ENCODE measurements at regions not wholly inside any gene's neighbourhood (a gene's known extent, or its start where the extent isn't known, plus 50 kb on each side); places are given as distances from the start of the nearest gene placed in this dataset.

DNA sequence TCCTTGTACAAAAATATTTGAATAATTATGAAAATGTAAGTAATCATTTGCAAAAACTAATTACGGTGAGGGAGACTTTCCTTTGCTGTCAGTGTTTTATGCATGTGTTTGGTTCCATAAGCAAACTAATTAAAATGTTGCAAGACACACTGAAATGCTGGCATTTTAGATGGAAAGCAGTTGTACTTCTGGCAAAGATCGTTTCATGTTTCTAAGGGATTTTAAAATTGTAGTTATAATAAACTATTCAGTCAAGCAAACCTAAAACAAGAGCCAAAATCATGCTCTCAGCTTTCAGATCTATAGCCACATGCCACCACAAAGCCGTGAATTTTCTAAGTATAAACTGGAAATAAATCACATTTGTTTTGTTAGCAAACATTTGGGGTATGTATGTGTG lies 240.1 kb upstream of the ZNF385D start:
- H3K4me1 Mint-ChIP-seq: peaks cover 0 to 9% of the 10 kb centered on the region in 2 experiments; a peak in 2 of 4 replicates
- H2BK15ac ChIP-seq (ENCODE audit: low read depth, low read length): no peak overlapping the region
- no peaks in the 10 kb centered on the region for H4K20me1 ChIP-seq (ENCODE audit: control insufficient read depth, insufficient read depth, insufficient read length)
- no peak overlapping the region for H3K18ac ChIP-seq (ENCODE audit: insufficient read length, low read depth, low read length)
- H3K9ac ChIP-seq (ENCODE audit: extremely low read depth, insufficient read length, low read length): no peak overlapping the region
- TF ChIP-seq, protein P1, sequence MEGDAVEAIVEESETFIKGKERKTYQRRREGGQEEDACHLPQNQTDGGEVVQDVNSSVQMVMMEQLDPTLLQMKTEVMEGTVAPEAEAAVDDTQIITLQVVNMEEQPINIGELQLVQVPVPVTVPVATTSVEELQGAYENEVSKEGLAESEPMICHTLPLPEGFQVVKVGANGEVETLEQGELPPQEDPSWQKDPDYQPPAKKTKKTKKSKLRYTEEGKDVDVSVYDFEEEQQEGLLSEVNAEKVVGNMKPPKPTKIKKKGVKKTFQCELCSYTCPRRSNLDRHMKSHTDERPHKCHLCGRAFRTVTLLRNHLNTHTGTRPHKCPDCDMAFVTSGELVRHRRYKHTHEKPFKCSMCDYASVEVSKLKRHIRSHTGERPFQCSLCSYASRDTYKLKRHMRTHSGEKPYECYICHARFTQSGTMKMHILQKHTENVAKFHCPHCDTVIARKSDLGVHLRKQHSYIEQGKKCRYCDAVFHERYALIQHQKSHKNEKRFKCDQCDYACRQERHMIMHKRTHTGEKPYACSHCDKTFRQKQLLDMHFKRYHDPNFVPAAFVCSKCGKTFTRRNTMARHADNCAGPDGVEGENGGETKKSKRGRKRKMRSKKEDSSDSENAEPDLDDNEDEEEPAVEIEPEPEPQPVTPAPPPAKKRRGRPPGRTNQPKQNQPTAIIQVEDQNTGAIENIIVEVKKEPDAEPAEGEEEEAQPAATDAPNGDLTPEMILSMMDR (conservative IDR thresholded peaks at IDR 0.05): no peak
- no peaks in the 10 kb centered on the region for H3K79me1 ChIP-seq (ENCODE audit: insufficient read depth, low read depth, low read length, poor library complexity, severe bottlenecking)
- no peak overlapping the region for H2BK5ac ChIP-seq (ENCODE audit: insufficient read length, low read length)
- H3K9me3 ChIP-seq (ENCODE audit: control insufficient read depth, low read depth, low read length): no peaks in the 10 kb centered on the region
- DNase-seq: no peak
- H2BK12ac ChIP-seq (ENCODE audit: insufficient read length, low read depth, low read length): no peak overlapping the region
- H3K27me3 Mint-ChIP-seq (ENCODE audit: low read depth): no peaks in the 10 kb centered on the region
- WGBS (ENCODE audit: extremely low coverage, insufficient read length, low lambda C conversion rate): no CpG with 5 or more reads among the region's 3 CpGs
- H3K4me3 Mint-ChIP-seq: no peak overlapping the region
- no peaks in the 10 kb centered on the region for H3K9me3 Mint-ChIP-seq
- H3K27ac Mint-ChIP-seq: no peak overlapping the region
- H2AFZ ChIP-seq (ENCODE audit: low read length): no peak overlapping the region
- no peaks in the 10 kb centered on the region for H3K79me2 ChIP-seq (ENCODE audit: insufficient read depth, low read length)
- no peak overlapping the region for H3K14ac ChIP-seq (ENCODE audit: insufficient read depth, low read length)
- H3K56ac ChIP-seq (ENCODE audit: insufficient read length, low read depth, low read length): no peak overlapping the region
- no peak overlapping the region for H4K8ac ChIP-seq (replicated peaks; ENCODE audit: insufficient read length, low read depth, low read length)
- H2BK20ac ChIP-seq (ENCODE audit: low read depth, low read length, poor library complexity, severe bottlenecking): no peak overlapping the region
- H3K23ac ChIP-seq (ENCODE audit: insufficient read length, low read depth, low read length): no peak overlapping the region
- H2BK120ac ChIP-seq (ENCODE audit: low read depth, low read length, poor library complexity, severe bottlenecking): no peak overlapping the region
- H2AK5ac ChIP-seq (ENCODE audit: insufficient read length, low read length): no peak overlapping the region
- no peaks in the 10 kb centered on the region for H3K27me3 ChIP-seq (ENCODE audit: insufficient read depth, low read length)
- no peaks in the 10 kb centered on the region for H3K4me1 ChIP-seq (ENCODE audit: insufficient read depth, low read length)
- no peak overlapping the region for H3T11ph ChIP-seq (ENCODE audit: low read length)
- no peaks in the 10 kb centered on the region for H3K36me3 Mint-ChIP-seq (ENCODE audit: insufficient read depth in 1 of 3, low read depth in 3 of 3)
- H3K4me2 ChIP-seq (ENCODE audit: insufficient read depth, insufficient read length, low read length): no peak overlapping the region
- H4K5ac ChIP-seq (ENCODE audit: insufficient read length, low read depth, low read length): no peak overlapping the region
- no peaks in the 10 kb centered on the region for H3K23me2 ChIP-seq (ENCODE audit: insufficient read length, low read depth, low read length, poor library complexity, severe bottlenecking)
- no peak overlapping the region for H3K4ac ChIP-seq (ENCODE audit: low read depth, low read length)
- H3K27ac ChIP-seq (ENCODE audit: insufficient read length, low read depth, low read length): no peak overlapping the region
- no peak overlapping the region for H4K91ac ChIP-seq (ENCODE audit: insufficient read length, low read depth, low read length)
